GM12878 (cell line): ENCODE measurements at regions not wholly inside any gene's neighbourhood (a gene's known extent, or its start where the extent isn't known, plus 50 kb on each side); places are given as distances from the start of the nearest gene placed in this dataset.

ENCODE experiments used
- ATAC-seq: fragments of 200-7000 bp; cut with Tn5 transposase; 3 replicates; pipeline ENCODE4 v1.9.1; 2020; ENCODE audit warnings: mild to moderate bottlenecking, moderate library complexity
- BruUV-seq: library from RNA; stranded (reverse); fragments of 400-500 nt; replicated peaks from 2 replicates; lab custom pipeline; 2021; lab: Mats Ljungman, UMichigan
- CTCF ChIA-PET: fragments of 300-600 bp; sonication (Branson Sonifier 250); formaldehyde crosslinking; extraction: SDS; loops from one replicate; lab custom pipeline; 2021; ENCODE audit warnings: inconsistent platforms; lab: Yijun Ruan, JAX
- POLR2A ChIA-PET: fragments of 350-600 bp; formaldehyde crosslinking; extraction: SDS; loops from one replicate; lab custom pipeline; 2021; ENCODE audit warnings: inconsistent platforms; lab: Charles Lee
- RAD21 ChIA-PET: fragments of 300-600 bp; sonication (Branson Sonifier 250); formaldehyde crosslinking; loops from one replicate; lab custom pipeline; 2023; ENCODE audit warnings: antibody characterized with exemption; ENCODE audit not compliant: unreplicated experiment; lab: Charles Lee
- SMC1A ChIA-PET: fragments of 300-600 bp; sonication (Branson Sonifier 250); formaldehyde crosslinking; loops from one replicate; lab custom pipeline; 2023; ENCODE audit not compliant: unreplicated experiment, uncharacterized antibody; lab: Charles Lee
- DNase-seq: peaks from one replicate; pipeline ENCODE4 v3.0.0-alpha.2; 2011; ENCODE audit warnings: low read depth, low spot score
- FAIRE-seq: peaks from 3 replicates; lab custom pipeline; 2011; peaks lifted over from hg19 to GRCh38; lab: Jason Lieb, UNC
- H2AFZ ChIP-seq: 2 replicates; pipeline ENCODE4 v1.6.0; 2011; ENCODE audit warnings: low read depth, low read length, control low read depth; ENCODE audit not compliant: control insufficient read depth
- H3K27ac ChIP-seq: 2 replicates; pipeline ENCODE4 v1.5.1; 2011; ENCODE audit warnings: control low read depth; ENCODE audit not compliant: control insufficient read depth, insufficient read depth
- H3K27me3 ChIP-seq, 2 experiments: replicated peaks in 1 of 2; 2 replicates each; pipeline versions ENCODE4 v1.6.0 to v1.6.1; 2011; ENCODE audit warnings: low read length in 1 of 2; ENCODE audit not compliant: control insufficient read depth in 2 of 2, insufficient read depth in 2 of 2
- H3K36me3 ChIP-seq, 2 experiments: 2 replicates each; pipeline ENCODE4 v1.5.1; 2011; ENCODE audit warnings: low read length in 1 of 2; ENCODE audit not compliant: control insufficient read depth in 2 of 2, insufficient read depth in 2 of 2
- H3K4me1 ChIP-seq: 2 replicates; pipeline ENCODE4 v1.6.1; 2011; ENCODE audit warnings: mild to moderate bottlenecking, low read length, moderate library complexity, mixed read lengths; ENCODE audit not compliant: control insufficient read depth, insufficient read depth
- H3K4me2 ChIP-seq: 2 replicates; pipeline ENCODE4 v1.6.0; 2011; ENCODE audit warnings: control low read depth; ENCODE audit not compliant: control insufficient read depth, insufficient read depth
- H3K4me3 ChIP-seq: fragments of 200-600 bp; sonication (generic); 2 replicates; pipeline ENCODE4 v1.5.1; 2016
- H3K79me2 ChIP-seq: 2 replicates; pipeline ENCODE4 v1.6.0; 2011; ENCODE audit warnings: low read length; ENCODE audit not compliant: control insufficient read depth, insufficient read depth
- H3K9ac ChIP-seq: 2 replicates; pipeline ENCODE4 v1.8.0; 2011; ENCODE audit warnings: low read length, control low read depth, mixed read lengths; ENCODE audit not compliant: control insufficient read depth, insufficient read depth
- H3K9me3 ChIP-seq: replicated peaks from 3 replicates; pipeline ENCODE4 v1.5.1; 2011; ENCODE audit warnings: mild to moderate bottlenecking, low read length; ENCODE audit not compliant: control insufficient read depth, insufficient read depth
- H4K20me1 ChIP-seq: 2 replicates; pipeline ENCODE4 v1.6.0; 2011; ENCODE audit not compliant: control insufficient read depth, insufficient read depth
- ASH2L ChIP-seq: fragments of 300-600, 200-600 bp; sonication (generic); IDR thresholded peaks from 2 replicates; pipeline ENCODE4 v1.6.1; 2017; ENCODE audit warnings: low read depth, mild to moderate bottlenecking, borderline replicate concordance
- CEBPB ChIP-seq, 2 experiments: fragments of 150-350 bp in 1 of 2; IDR thresholded peaks; 2 replicates each; pipeline ENCODE4 v1.6.1; 2012 to 2014; ENCODE audit warnings: low read depth in 2 of 2, low read length in 2 of 2, borderline replicate concordance in 1 of 2, inconsistent platforms in 1 of 2
- GATAD2B ChIP-seq: fragments of 450-650 bp; conservative IDR thresholded peaks from 2 replicates; pipeline ENCODE4 v1.6.1; 2017; ENCODE audit warnings: low read depth, mild to moderate bottlenecking, moderate library complexity
- MXI1 ChIP-seq: fragments of 150-350 bp; IDR thresholded peaks from 2 replicates; pipeline ENCODE4 v1.6.1; 2011; ENCODE audit warnings: low read depth, mild to moderate bottlenecking, inconsistent platforms, low read length, improper control_type of control experiment
- POU2F2 ChIP-seq: IDR thresholded peaks from 3 replicates; pipeline ENCODE4 v1.6.1; 2011; ENCODE audit warnings: low read depth, mild to moderate bottlenecking, low read length, borderline replicate concordance
- RBBP5 ChIP-seq: fragments of 200-600 bp; sonication (generic); conservative IDR thresholded peaks from 2 replicates; pipeline ENCODE4 v1.6.1; 2016
- SREBF1 ChIP-seq: IDR thresholded peaks from 2 replicates; pipeline ENCODE4 v1.6.1; 2012; ENCODE audit warnings: mild to moderate bottlenecking, low read length
- WGBS: methylation state at CpG from one replicate; pipeline ENCODE4 v1.1.6; 2016; ENCODE audit warnings: low lambda C conversion rate; ENCODE audit not compliant: insufficient replicate concordance, insufficient coverage; ENCODE audit errors: missing lambda C conversion rate; 5-methylcytosine and 5-hydroxymethylcytosine counted together
- in situ Hi-C: fragments of 300-500 bp; cut with MboI; formaldehyde crosslinking; loops from 9 replicates; pipeline ENCODE4 v1.14.3; 2018; ENCODE audit warnings: mixed read lengths
- intact Hi-C: fragments of 100-400 bp; cut with micrococcal nuclease; formaldehyde crosslinking; loops from one replicate; pipeline ENCODE4 v1.14.2; 2022; ENCODE audit not compliant: unreplicated experiment
- TF ChIP-seq, protein P1 (sequence below): fragments of 450-650 bp; conservative IDR thresholded peaks from 2 replicates; pipeline ENCODE4 v1.6.1; 2017; ENCODE audit warnings: mild to moderate bottlenecking, moderate library complexity
- TF ChIP-seq, protein P2 (sequence below): fragments of 450-650 bp; IDR thresholded peaks from 2 replicates; pipeline ENCODE4 v1.6.1; 2017; ENCODE audit warnings: borderline replicate concordance
- TF ChIP-seq, protein P3 (sequence below): fragments of 450-650 bp; formaldehyde crosslinking; IDR thresholded peaks from 2 replicates; pipeline ENCODE4 v1.5.0; 2022; ENCODE audit warnings: mild to moderate bottlenecking, missing genetic modification characterization

DNA sequence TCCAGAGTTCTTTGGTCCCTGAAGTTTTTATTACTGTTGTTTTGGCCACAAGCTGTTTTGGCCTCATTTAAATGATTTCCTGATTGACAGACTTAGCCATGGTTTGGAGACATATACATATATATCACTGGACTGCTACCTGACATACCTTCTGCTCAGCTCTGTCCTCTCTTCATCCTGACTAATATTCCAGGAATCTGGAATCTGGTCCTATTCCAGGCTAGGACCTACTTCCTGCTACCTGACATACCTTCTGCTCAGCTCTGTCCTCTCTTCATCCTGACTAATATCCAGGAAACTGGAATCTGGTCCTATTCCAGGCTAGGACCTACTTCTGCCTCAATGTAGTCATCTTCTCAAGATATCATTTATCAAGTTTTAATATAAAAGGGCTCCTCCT is 724.4 kb upstream of the ROBO1 start (continued):
- TF ChIP-seq, protein P1, sequence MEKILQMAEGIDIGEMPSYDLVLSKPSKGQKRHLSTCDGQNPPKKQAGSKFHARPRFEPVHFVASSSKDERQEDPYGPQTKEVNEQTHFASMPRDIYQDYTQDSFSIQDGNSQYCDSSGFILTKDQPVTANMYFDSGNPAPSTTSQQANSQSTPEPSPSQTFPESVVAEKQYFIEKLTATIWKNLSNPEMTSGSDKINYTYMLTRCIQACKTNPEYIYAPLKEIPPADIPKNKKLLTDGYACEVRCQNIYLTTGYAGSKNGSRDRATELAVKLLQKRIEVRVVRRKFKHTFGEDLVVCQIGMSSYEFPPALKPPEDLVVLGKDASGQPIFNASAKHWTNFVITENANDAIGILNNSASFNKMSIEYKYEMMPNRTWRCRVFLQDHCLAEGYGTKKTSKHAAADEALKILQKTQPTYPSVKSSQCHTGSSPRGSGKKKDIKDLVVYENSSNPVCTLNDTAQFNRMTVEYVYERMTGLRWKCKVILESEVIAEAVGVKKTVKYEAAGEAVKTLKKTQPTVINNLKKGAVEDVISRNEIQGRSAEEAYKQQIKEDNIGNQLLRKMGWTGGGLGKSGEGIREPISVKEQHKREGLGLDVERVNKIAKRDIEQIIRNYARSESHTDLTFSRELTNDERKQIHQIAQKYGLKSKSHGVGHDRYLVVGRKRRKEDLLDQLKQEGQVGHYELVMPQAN = no peak
- TF ChIP-seq POU2F2 (no peak), ASH2L (no peak)
- TF ChIP-seq, protein P2, sequence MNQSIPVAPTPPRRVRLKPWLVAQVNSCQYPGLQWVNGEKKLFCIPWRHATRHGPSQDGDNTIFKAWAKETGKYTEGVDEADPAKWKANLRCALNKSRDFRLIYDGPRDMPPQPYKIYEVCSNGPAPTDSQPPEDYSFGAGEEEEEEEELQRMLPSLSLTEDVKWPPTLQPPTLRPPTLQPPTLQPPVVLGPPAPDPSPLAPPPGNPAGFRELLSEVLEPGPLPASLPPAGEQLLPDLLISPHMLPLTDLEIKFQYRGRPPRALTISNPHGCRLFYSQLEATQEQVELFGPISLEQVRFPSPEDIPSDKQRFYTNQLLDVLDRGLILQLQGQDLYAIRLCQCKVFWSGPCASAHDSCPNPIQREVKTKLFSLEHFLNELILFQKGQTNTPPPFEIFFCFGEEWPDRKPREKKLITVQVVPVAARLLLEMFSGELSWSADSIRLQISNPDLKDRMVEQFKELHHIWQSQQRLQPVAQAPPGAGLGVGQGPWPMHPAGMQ = no peak

DNA sequence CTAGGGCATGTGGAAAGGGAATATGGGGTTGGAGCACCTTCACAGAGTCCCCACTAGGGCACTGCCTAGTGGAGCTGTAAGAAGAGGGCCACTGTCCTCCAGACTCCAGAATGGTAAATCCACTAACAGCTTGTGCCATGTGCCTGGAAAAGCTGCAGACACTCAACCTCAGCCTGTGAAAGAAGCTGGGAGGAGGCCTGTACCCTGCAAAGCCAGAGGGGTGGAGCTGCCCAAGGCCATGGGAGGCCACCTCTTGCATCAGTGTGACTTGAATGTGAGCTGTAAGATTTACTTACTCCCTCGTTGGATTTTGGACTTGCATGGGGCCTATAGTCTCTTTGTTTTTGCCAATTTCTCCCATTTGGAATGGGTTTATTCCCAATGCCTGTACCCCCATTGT is 705.2 kb upstream of the ROBO1 start:
- SMC1A ChIA-PET = no interaction called here

More for the DNA sequence above, 705.2 kb upstream of the ROBO1 start:
- no peaks in the 10 kb centered on the region for H4K20me1 ChIP-seq
- DNase-seq = no peak
- POLR2A ChIA-PET = no interaction called here
- no TSS peak for BruUV-seq
- H3K4me2 ChIP-seq = no peak overlapping the region
- 0% methylated on average over 1 of the region's 1 CpG for WGBS
- no peak for TF ChIP-seq CEBPB (IDR thresholded peaks at IDR 0.05; ENCODE audit: borderline replicate concordance in 1 of 2, low read depth in 2 of 2, low read length in 2 of 2)
- TF ChIP-seq, protein P3, sequence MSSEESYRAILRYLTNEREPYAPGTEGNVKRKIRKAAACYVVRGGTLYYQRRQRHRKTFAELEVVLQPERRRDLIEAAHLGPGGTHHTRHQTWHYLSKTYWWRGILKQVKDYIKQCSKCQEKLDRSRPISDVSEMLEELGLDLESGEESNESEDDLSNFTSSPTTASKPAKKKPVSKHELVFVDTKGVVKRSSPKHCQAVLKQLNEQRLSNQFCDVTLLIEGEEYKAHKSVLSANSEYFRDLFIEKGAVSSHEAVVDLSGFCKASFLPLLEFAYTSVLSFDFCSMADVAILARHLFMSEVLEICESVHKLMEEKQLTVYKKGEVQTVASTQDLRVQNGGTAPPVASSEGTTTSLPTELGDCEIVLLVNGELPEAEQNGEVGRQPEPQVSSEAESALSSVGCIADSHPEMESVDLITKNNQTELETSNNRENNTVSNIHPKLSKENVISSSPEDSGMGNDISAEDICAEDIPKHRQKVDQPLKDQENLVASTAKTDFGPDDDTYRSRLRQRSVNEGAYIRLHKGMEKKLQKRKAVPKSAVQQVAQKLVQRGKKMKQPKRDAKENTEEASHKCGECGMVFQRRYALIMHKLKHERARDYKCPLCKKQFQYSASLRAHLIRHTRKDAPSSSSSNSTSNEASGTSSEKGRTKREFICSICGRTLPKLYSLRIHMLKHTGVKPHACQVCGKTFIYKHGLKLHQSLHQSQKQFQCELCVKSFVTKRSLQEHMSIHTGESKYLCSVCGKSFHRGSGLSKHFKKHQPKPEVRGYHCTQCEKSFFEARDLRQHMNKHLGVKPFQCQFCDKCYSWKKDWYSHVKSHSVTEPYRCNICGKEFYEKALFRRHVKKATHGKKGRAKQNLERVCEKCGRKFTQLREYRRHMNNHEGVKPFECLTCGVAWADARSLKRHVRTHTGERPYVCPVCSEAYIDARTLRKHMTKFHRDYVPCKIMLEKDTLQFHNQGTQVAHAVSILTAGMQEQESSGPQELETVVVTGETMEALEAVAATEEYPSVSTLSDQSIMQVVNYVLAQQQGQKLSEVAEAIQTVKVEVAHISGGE = no peak
- TF ChIP-seq GATAD2B = no peak
- no peak for TF ChIP-seq SREBF1
- no peak for TF ChIP-seq RBBP5
- no peak for TF ChIP-seq MXI1
- TF ChIP-seq, all 136 proteins: peak for 0
- Histone ChIP-seq H3K9me3 (no peaks in the 10 kb centered on the region), H3K4me3 (no peak overlapping the region), H2AFZ (no peak overlapping the region), H3K27me3 (no peaks in the 10 kb centered on the region), H3K79me2 (no peaks in the 10 kb centered on the region), H3K4me1 (no peaks in the 10 kb centered on the region), H3K36me3 (no peaks in the 10 kb centered on the region), H3K9ac (no peak overlapping the region), H3K27ac (no peak overlapping the region)
- ChIA-PET CTCF (no interaction called here), RAD21 (no interaction called here)
- in situ Hi-C loops (no loop called here), intact Hi-C loops (no loop called here)
- no peak for ATAC-seq
- no peak for FAIRE-seq
